GM21786 (cell line): ENCODE measurements at regions not wholly inside any gene's neighbourhood (a gene's known extent, or its start where the extent isn't known, plus 50 kb on each side); places are given as distances from the start of the nearest gene placed in this dataset.
A peak's percentile ranks its signal among the peaks of the same experiment; 100 is the strongest.
"Not testable (repeated sequence)": the region's sequence is repeated elsewhere in the genome, so short reads cannot be mapped to it uniquely, and the experiment has no call there.

Experiments
- ATAC-seq: cut with Tn5 transposase; IDR thresholded peaks from one replicate; pipeline ENCODE4 v1.9.1; 2021; ENCODE audit not compliant: unreplicated experiment

- ATAC-seq = not testable (repeated sequence)
Measured at GRCh38 chr5:177664737-177665136, 64.8 kb downstream of the B4GALT7 start.

GRCh38 chr5:177665172-177665571, 65.2 kb downstream of the B4GALT7 start:
- not testable (repeated sequence) for ATAC-seq

GRCh38 chr5:177665960-177666359, 66.0 kb downstream of the B4GALT7 start:
- not testable (repeated sequence) for ATAC-seq

- peak; percentile 37 for ATAC-seq
Measured at GRCh38 chr5:177671035-177671754, 71.3 kb downstream of the B4GALT7 start.

- peak; percentile 59 for ATAC-seq
Measured at GRCh38 chr5:177671755-177672690, 72.1 kb downstream of the B4GALT7 start.
